HCT116 (cell line): ENCODE measurements at regions not wholly inside any gene's neighbourhood (a gene's known extent, or its start where the extent isn't known, plus 50 kb on each side); places are given as distances from the start of the nearest gene placed in this dataset.

Source experiments
- ATAC-seq: fragments of 200-7000 bp; cut with Tn5 transposase; 2 replicates; pipeline ENCODE4 v1.9.1; 2020; ENCODE audit warnings: mild to moderate bottlenecking, moderate library complexity
- BruUV-seq: library from RNA; stranded (reverse); fragments of 400-500 nt; replicated peaks from 2 replicates; lab custom pipeline; 2021; lab: Mats Ljungman, UMichigan
- CTCF ChIA-PET: fragments of 300-600 bp; sonication (Branson Sonifier 250); formaldehyde crosslinking; loops from one replicate; lab custom pipeline; 2021; ENCODE audit warnings: antibody characterized with exemption; lab: Charles Lee
- POLR2A ChIA-PET: fragments of 300-600, 350-600 bp; sonication (Branson Sonifier 250); formaldehyde crosslinking; loops from one replicate; lab custom pipeline; 2021; ENCODE audit warnings: antibody characterized with exemption; lab: Charles Lee
- RAD21 ChIA-PET, 2 experiments: fragments of 300-600 bp; sonication (Branson Sonifier 250); formaldehyde crosslinking; loops; one replicate each; lab custom pipeline; 2023; ENCODE audit warnings: low total read pairs in 2 of 2; ENCODE audit not compliant: uncharacterized antibody in 2 of 2, unreplicated experiment in 2 of 2, low non-redundant PET in 1 of 2; lab: Charles Lee
- DNase-seq: peaks from one replicate; pipeline ENCODE4 v3.0.0-alpha.2; 2010; ENCODE audit warnings: low read depth, low spot score
- H2AFZ ChIP-seq: fragments of 200-600 bp; shearing (Covaris generic), sonication (generic); 2 replicates; pipeline ENCODE4 v1.6.1; 2017; ENCODE audit warnings: low read depth, mixed run types, mixed read lengths, antibody characterized with exemption, low read length; ENCODE audit not compliant: poor library complexity, severe bottlenecking
- H3K27ac ChIP-seq: 2 replicates; pipeline ENCODE4 v1.5.1; 2012; ENCODE audit warnings: low read depth, low read length
- H3K27me3 ChIP-seq: fragments of 200-600 bp; sonication (generic); 2 replicates; pipeline ENCODE4 v1.6.1; 2016; ENCODE audit warnings: mixed run types, low read length, mixed read lengths; ENCODE audit not compliant: insufficient read depth
- H3K36me3 ChIP-seq, 2 experiments: fragments of 200-500 bp in 1 of 2; fragments of 200-600 bp in 1 of 2; sonication (Bioruptor generic) in 1 of 2; sonication (generic) in 1 of 2; 2 replicates each; pipeline versions ENCODE4 v1.5.1 to v1.6.1; 2014 to 2016; ENCODE audit warnings: low read length in 2 of 2, inconsistent platforms in 1 of 2, mixed read lengths in 1 of 2, mixed run types in 1 of 2; ENCODE audit not compliant: insufficient read depth in 2 of 2, control insufficient read depth in 1 of 2
- H3K4me1 ChIP-seq, 2 experiments: fragments of 200-600 bp in 1 of 2; sonication (generic) in 1 of 2; 2 replicates each; pipeline versions ENCODE4 v1.5.1 to v1.6.1; 2012 to 2017; ENCODE audit warnings: low read length in 2 of 2, inconsistent platforms in 1 of 2, mild to moderate bottlenecking in 1 of 2, mixed read lengths in 1 of 2, mixed run types in 1 of 2, moderate library complexity in 1 of 2; ENCODE audit not compliant: insufficient read depth in 2 of 2, control insufficient read depth in 1 of 2
- H3K4me2 ChIP-seq: fragments of 200-600 bp; sonication (generic); 2 replicates; pipeline ENCODE4 v1.6.1; 2017; ENCODE audit warnings: mixed run types, low read length, mixed read lengths
- H3K4me3 ChIP-seq, 2 experiments: fragments of 200-600 bp in 1 of 2; sonication (generic) in 1 of 2; replicated peaks in 1 of 2; 2 replicates each; pipeline ENCODE4 v1.5.1; 2011 to 2016; ENCODE audit warnings: low read length in 2 of 2, control low read depth in 1 of 2, low read depth in 1 of 2, mild to moderate bottlenecking in 1 of 2, mixed read lengths in 1 of 2, mixed run types in 1 of 2
- H3K79me2 ChIP-seq: fragments of 200-600 bp; sonication (generic); 2 replicates; pipeline ENCODE4 v1.6.1; 2017; ENCODE audit warnings: mild to moderate bottlenecking, mixed run types, low read length, moderate library complexity, mixed read lengths; ENCODE audit not compliant: insufficient read depth
- H3K9ac ChIP-seq: fragments of 200-600 bp; sonication (generic); 2 replicates; pipeline ENCODE4 v1.6.1; 2016; ENCODE audit warnings: low read length, mixed read lengths
- H3K9me2 ChIP-seq: fragments of 200-600 bp; sonication (generic), shearing (Covaris generic); 2 replicates; pipeline ENCODE4 v1.6.1; 2017; ENCODE audit warnings: mixed run types, mild to moderate bottlenecking, moderate library complexity; ENCODE audit not compliant: insufficient read depth
- H3K9me3 ChIP-seq, 2 experiments: fragments of 200-500 bp in 1 of 2; fragments of 200-600 bp in 1 of 2; sonication (Bioruptor generic) in 1 of 2; sonication (generic) in 1 of 2; 2 replicates each; pipeline ENCODE4 v1.6.1; 2014 to 2017; ENCODE audit warnings: low read length in 2 of 2, mixed read lengths in 2 of 2, inconsistent platforms in 1 of 2, low read depth in 1 of 2, mild to moderate bottlenecking in 1 of 2, mixed run types in 1 of 2, moderate library complexity in 1 of 2; ENCODE audit not compliant: control insufficient read depth in 1 of 2, insufficient read depth in 1 of 2
- H4K20me1 ChIP-seq: fragments of 200-600 bp; sonication (generic), shearing (Covaris generic); 2 replicates; pipeline ENCODE4 v1.6.1; 2017; ENCODE audit warnings: mixed run types, mild to moderate bottlenecking, moderate library complexity; ENCODE audit not compliant: insufficient read depth
- CBX3 ChIP-seq: IDR thresholded peaks from 2 replicates; pipeline ENCODE4 v1.6.1; 2012; ENCODE audit warnings: low read depth
- EGR1 ChIP-seq: IDR thresholded peaks from 2 replicates; pipeline ENCODE4 v1.6.1; 2012; ENCODE audit warnings: low read depth
- EZH2 ChIP-seq: fragments of 200-600 bp; sonication (generic); IDR thresholded peaks from 2 replicates; pipeline ENCODE4 v1.6.1; 2017; ENCODE audit warnings: antibody characterized with exemption, mixed run types
- EZH2phosphoT487 ChIP-seq: fragments of 200-600 bp; IDR thresholded peaks from 2 replicates; pipeline ENCODE4 v1.6.1; 2018; ENCODE audit warnings: antibody characterized with exemption, borderline replicate concordance
- FOSL1 ChIP-seq: IDR thresholded peaks from 2 replicates; pipeline ENCODE4 v1.6.1; 2012; ENCODE audit warnings: low read depth
- MAX ChIP-seq: IDR thresholded peaks from 2 replicates; pipeline ENCODE4 v1.6.1; 2012
- POLR2AphosphoS5 ChIP-seq: IDR thresholded peaks from 2 replicates; pipeline ENCODE4 v1.6.1; 2011; ENCODE audit warnings: mild to moderate bottlenecking, low read depth, low read length, moderate library complexity
- RAD21 ChIP-seq: IDR thresholded peaks from 2 replicates; pipeline ENCODE4 v1.6.1; 2012; ENCODE audit warnings: low read depth, mild to moderate bottlenecking
- SIN3A ChIP-seq: IDR thresholded peaks from 2 replicates; pipeline ENCODE4 v1.6.1; 2012; ENCODE audit warnings: low read depth
- TCF7L2 ChIP-seq: IDR thresholded peaks from 2 replicates; pipeline ENCODE4 v1.7.0; 2011; ENCODE audit warnings: borderline replicate concordance, inconsistent platforms; ENCODE audit not compliant: insufficient read depth, insufficient read length; ENCODE audit errors: extremely low read depth
- YY1 ChIP-seq: IDR thresholded peaks from 2 replicates; pipeline ENCODE4 v1.6.1; 2011; ENCODE audit warnings: low read length, low read depth, moderate library complexity, mild to moderate bottlenecking; ENCODE audit not compliant: insufficient replicate concordance; ENCODE audit errors: extremely low read depth
- ZFX ChIP-seq: fragments of 450-650 bp; IDR thresholded peaks from 2 replicates; pipeline ENCODE4 v1.6.1; 2017
- ZNF274 ChIP-seq: fragments of 200-500 bp; sonication (Bioruptor generic); IDR thresholded peaks from 2 replicates; pipeline ENCODE4 v1.6.1; 2014; ENCODE audit warnings: mild to moderate bottlenecking, low read depth, low read length, inconsistent platforms
- intact Hi-C: fragments of 100-400 bp; cut with micrococcal nuclease; formaldehyde crosslinking; loops from 2 replicates; pipeline ENCODE4 v1.10.0; 2022

- no peak for ATAC-seq
- H2AFZ ChIP-seq, result no peak overlapping the region
- BruUV-seq, result no TSS peak
- H3K27ac ChIP-seq, result no peak overlapping the region
- RAD21 ChIA-PET, result no interaction called here
- no peak overlapping the region for H3K4me3 ChIP-seq
- no peak overlapping the region for H3K4me2 ChIP-seq
- peaks cover 16 to 17% of the 10 kb centered on the region in 2 experiments; a peak in 3 of 4 replicates for H3K9me3 ChIP-seq
- no peaks in the 10 kb centered on the region for H3K79me2 ChIP-seq
- H3K9ac ChIP-seq, result no peak overlapping the region
- H3K9me2 ChIP-seq, result no peaks in the 10 kb centered on the region
- POLR2A ChIA-PET, result no interaction called here
- H3K36me3 ChIP-seq, result no peaks in the 10 kb centered on the region
- no peak for DNase-seq
- intact Hi-C loops, result no loop called here
- CTCF ChIA-PET, result no interaction called here
- no peaks in the 10 kb centered on the region for H4K20me1 ChIP-seq
- no peaks in the 10 kb centered on the region for H3K27me3 ChIP-seq
- H3K4me1 ChIP-seq, result no peaks in the 10 kb centered on the region
- TF ChIP-seq RAD21 (no peak), TCF7L2 (no peak), EZH2phosphoT487 (no peak)
Measured at GRCh38 chr3:1594940-1595339, 502.1 kb downstream of the CNTN6 start.

GRCh38 chr3:1600206-1600605, 498.5 kb upstream of the CNTN4 start:
- BruUV-seq, result no TSS peak
- DNase-seq (no peak), ATAC-seq (no peak)
- Histone ChIP-seq H2AFZ (no peak overlapping the region), H3K79me2 (no peaks in the 10 kb centered on the region), H3K9me3 (peaks cover 8 to 20% of the 10 kb centered on the region in 2 experiments; a peak in 2 of 4 replicates), H3K9me2 (no peaks in the 10 kb centered on the region), H3K27ac (no peak overlapping the region), H4K20me1 (no peaks in the 10 kb centered on the region), H3K36me3 (no peaks in the 10 kb centered on the region), H3K4me1 (no peaks in the 10 kb centered on the region), H3K4me2 (no peak overlapping the region), H3K4me3 (no peak overlapping the region), H3K9ac (no peak overlapping the region), H3K27me3 (no peaks in the 10 kb centered on the region)
- RAD21 ChIA-PET, result no interaction called here
- intact Hi-C loops, result no loop called here
- TF ChIP-seq SIN3A (no peak), EGR1 (no peak), POLR2AphosphoS5 (no peak), RAD21 (no peak), ZFX (no peak), EZH2 (no peak), YY1 (no peak), FOSL1 (no peak), MAX (no peak), CBX3 (no peak), TCF7L2 (no peak), ZNF274 (no peak)
- POLR2A ChIA-PET, result no interaction called here
- CTCF ChIA-PET, result no interaction called here
